NB4 (cell line): ENCODE measurements at regions not wholly inside any gene's neighbourhood (a gene's known extent, or its start where the extent isn't known, plus 50 kb on each side); places are given as distances from the start of the nearest gene placed in this dataset.
"Not testable (repeated sequence)": the region's sequence is repeated elsewhere in the genome, so short reads cannot be mapped to it uniquely, and the experiment has no call there.

ENCODE experiments used
- CTCF ChIP-seq: IDR thresholded peaks from one replicate; pipeline ENCODE4 v1.5.1; 2012; ENCODE audit warnings: low read depth, low read length
- MAX ChIP-seq: IDR thresholded peaks from 2 replicates; pipeline ENCODE4 v1.6.1; 2011; ENCODE audit warnings: low read depth, low read length
- MYC ChIP-seq: IDR thresholded peaks from 2 replicates; pipeline ENCODE4 v1.6.1; 2011; ENCODE audit warnings: low read depth, low read length
- POLR2A ChIP-seq: IDR thresholded peaks from 2 replicates; pipeline ENCODE4 v1.6.1; 2011; ENCODE audit warnings: mild to moderate bottlenecking; ENCODE audit not compliant: insufficient read length; ENCODE audit errors: extremely low read depth

GRCh38 chr12:61590864-61591263 lies 669.3 kb upstream of the USP15 start:
- not testable (repeated sequence) for TF ChIP-seq POLR2A, MAX, MYC, CTCF
